Stimulated activated CD8-positive, alpha-beta memory T cell treated with anti-CD3 and anti-CD28 coated beads, Interleukin-4, amount 100 ng/mL, for 48 hours (primary cell): ENCODE measurements at regions not wholly inside any gene's neighbourhood (a gene's known extent, or its start where the extent isn't known, plus 50 kb on each side); places are given as distances from the start of the nearest gene placed in this dataset.

ENCODE experiments used
- DNase-seq: peaks from one replicate; pipeline ENCODE4 v3.0.0-alpha.2; 2020

- DNase-seq: no peak
Measured at GRCh38 chr15:31557899-31558298, 231.3 kb downstream of the KLF13 start.

- DNase-seq: no peak
Measured at GRCh38 chr15:31558840-31559239, 232.2 kb downstream of the KLF13 start.

GRCh38 chr15:31559786-31560185 is 233.2 kb downstream of the KLF13 start:
- no peak for DNase-seq

- DNase-seq: no peak
Measured at GRCh38 chr15:31560643-31561042, 234.0 kb downstream of the KLF13 start.

GRCh38 chr15:31561156-31561555 is 234.5 kb downstream of the KLF13 start:
- no peak for DNase-seq

DNA sequence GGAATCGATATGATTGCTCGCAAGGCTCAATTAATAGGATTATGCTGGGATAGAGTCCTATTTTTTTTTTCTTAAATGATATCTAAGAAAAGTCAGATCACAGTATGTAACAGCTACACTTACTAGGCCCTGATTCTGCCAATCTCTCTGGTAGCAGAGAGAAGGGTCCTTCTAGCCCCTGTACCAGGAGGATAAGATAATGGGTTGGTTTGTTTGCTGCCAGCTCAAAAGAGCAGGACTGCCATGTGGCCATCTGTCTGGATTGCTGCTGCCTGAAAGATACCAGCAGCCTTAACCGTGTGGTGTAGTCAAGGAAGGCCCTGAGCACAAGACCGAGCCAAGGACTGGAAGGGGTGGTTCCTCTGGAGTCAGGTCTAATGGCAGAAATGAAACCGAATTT is 236.4 kb downstream of the KLF13 start:
- no peak for DNase-seq

DNA sequence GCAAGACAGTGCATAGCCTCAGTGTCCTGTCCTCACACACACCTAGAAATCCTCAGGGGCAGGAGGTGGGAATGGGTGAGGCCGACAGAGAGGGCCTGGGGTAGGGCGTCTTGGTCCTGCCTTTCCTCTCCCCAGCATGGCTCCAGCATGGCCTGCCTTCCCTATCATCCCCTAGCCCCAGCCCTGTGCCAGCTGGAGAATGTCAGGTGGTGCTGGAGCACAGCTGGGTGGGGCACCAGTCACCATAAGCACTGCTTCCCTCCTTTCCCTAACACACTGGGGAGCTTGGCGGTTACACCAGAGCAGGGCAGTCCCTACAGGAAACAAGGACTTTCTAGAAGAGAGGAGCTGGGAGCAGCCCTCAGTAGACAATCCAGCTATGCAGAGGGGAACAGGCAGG is 236.8 kb downstream of the KLF13 start:
- no peak for DNase-seq

DNA sequence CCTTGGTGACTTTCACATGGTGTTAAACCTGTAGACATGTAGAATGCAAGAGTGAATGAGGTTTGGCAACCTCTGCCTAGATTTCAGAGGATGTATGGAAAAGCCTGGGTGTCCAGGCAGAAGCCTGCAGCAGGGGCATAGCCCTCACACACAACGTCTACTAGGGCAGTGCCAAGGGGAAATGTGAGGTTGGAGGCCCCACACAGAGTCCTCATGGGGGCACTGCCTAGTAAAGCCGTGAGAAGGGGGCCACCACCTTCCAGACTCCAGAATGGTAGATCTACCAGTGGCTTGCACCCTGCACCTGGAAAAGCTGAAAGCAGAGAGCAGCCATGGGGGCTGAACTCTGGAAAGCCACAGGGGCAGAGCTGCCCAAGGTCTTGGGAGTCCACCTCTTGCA is 241.2 kb downstream of the KLF13 start:
- no peak for DNase-seq

- DNase-seq: no peak
Measured at GRCh38 chr15:31569836-31570235, 243.2 kb downstream of the KLF13 start.

DNA sequence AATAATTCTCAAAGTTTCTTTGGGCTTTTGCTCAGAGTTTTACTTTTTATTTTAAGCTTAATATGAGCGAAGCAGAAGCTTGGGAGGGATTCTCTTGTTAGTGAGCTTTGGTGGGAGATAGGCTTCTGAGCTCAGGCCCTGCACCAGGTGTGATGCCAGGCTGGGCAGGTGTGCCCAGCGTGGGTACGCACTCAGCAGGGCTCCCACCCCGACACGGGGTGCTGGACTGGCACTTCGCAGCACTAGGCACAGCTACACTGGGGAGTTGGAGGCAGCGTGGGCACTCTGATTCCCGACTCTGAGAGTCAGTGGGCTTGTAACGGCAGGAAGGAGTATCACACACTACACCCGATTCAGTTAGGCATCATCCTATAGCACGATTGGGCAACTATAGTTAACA is 244.0 kb downstream of the KLF13 start:
- no peak for DNase-seq

- no peak for DNase-seq
Measured at GRCh38 chr15:31571676-31572075, 245.0 kb downstream of the KLF13 start.

DNA sequence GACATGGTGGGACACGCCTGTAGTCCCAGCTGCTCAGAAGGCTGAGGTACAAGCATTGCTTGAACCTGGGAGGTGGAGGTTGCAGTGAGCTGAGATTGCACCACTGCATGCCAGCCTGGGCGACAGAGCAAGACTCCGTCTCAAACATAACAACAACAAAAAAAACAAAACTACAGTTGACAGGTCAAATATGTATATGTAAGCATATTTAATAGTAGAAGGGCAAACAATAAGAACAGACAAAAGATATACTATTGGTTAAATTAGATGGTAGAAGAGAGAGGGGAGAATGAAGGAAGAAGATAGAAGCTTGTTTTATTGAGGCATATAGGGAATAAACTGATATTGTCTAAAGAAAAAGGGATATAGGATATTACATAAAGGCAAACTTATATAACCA is 247.1 kb downstream of the KLF13 start:
- no peak for DNase-seq

GRCh38 chr15:31574766-31575165 is 248.1 kb downstream of the KLF13 start:
- no peak for DNase-seq

GRCh38 chr15:31577108-31577507 is 250.5 kb downstream of the KLF13 start:
- DNase-seq: no peak

DNA sequence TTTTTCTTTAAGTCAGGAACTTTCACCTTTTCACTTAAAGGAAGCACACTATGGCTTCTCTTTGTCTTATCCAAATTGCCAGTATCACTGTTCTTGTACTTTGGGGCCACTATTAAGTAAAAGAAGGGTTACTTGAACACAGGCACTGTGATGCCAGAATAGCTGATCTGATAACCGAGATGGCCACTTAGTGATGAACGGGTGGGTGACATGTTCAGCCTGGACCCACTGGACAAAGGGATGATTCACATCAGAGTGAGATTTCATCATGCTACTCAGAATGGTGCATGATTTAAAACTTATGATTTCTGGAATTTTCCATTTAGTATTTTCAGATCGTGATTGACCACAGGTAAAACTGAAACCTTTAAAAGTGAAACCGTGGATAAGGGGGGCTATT is 252.6 kb downstream of the KLF13 start:
- DNase-seq: no peak

- no peak for DNase-seq
Measured at GRCh38 chr15:31579976-31580375, 253.3 kb downstream of the KLF13 start.

DNA sequence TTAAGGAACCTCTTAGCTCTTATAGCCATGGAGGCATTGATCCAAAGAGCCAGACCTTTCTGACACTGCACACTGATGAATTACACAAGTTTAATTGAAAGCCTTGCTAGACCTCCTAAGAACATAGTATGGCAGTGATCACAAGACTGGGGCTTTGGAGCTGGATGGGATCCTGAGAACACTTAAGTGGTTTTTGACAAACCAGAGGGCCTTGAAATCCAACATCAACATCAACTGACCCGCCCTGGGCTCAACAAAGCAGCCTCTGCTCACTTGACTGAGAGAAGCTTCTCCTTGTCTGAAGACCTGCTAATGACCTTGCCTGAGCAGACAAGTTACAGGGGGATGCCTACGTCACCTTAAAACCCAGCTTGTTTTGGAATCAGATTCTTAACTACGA is 257.6 kb downstream of the KLF13 start:
- no peak for DNase-seq

- DNase-seq: no peak
Measured at GRCh38 chr15:31585240-31585639, 258.6 kb downstream of the KLF13 start.

- DNase-seq: no peak
Measured at GRCh38 chr15:31586841-31587240, 260.2 kb downstream of the KLF13 start.

- DNase-seq: no peak
Measured at GRCh38 chr15:31587583-31587982, 260.9 kb downstream of the KLF13 start.

GRCh38 chr15:31590609-31591008 is 264.0 kb downstream of the KLF13 start:
- no peak for DNase-seq

GRCh38 chr15:31591908-31592307 is 265.3 kb downstream of the KLF13 start:
- DNase-seq: no peak

DNA sequence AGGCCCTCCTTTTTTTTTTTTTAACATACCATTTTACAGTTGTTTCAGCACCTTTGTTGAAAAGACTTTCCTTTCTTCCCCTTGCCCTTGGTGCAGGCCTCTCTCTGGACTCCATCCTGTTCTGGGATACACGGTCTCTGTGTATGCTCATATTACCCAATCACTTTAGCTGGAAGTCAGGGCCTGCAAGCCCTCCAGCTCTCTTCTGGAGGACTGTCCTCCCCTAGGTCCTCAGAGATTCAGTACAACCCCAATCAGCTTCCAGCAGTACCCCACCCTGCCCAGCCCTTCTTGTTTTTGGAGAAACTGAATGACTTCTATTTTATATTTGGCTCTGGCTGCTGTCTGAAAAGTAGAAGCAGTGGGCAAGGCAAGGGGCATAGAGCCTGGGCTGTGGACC is 270.8 kb downstream of the KLF13 start:
- no peak for DNase-seq

DNA sequence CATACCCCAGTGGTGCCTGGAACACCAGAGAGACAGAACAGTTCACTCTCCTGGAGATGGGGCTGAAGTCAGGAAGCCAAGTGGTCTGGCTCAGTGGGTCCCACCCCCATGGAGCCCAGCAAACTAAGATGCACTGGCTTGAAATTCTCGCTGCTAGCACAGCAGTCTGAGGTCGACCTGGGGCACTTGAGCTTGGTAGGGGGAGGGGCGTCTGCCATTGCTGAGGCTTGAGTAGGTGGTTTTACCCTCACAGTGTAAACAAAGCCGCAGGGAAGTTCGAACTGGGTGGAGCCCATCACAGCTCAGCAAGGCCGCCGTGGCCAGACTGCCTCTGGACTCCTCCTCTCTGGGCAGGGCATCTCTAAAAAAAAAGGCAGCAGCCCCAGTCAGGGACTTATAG is 272.0 kb downstream of the KLF13 start:
- DNase-seq: no peak

DNA sequence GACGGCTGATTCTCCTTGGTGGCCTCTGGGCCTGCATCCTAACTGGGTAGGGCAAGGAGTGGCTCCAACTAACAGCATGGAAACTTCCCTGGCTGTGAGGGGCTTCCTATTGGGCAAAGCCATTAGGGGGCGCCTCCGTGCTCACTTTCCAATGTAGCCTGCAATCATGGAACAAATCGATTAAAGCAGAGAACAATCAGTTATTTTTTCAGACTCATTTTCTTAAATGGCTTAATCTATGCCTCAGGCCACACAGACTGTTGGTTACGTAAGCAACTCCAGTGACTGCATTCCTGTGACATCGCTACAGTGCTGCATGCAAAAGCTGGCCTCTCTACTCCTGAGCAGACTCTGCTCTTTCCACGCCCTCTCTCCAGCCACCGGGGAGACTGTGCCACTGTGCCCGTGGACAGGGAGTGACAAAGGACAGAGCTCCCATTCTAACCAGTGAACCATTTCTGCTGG is 278.9 kb downstream of the KLF13 start:
- DNase-seq: no peak

DNA sequence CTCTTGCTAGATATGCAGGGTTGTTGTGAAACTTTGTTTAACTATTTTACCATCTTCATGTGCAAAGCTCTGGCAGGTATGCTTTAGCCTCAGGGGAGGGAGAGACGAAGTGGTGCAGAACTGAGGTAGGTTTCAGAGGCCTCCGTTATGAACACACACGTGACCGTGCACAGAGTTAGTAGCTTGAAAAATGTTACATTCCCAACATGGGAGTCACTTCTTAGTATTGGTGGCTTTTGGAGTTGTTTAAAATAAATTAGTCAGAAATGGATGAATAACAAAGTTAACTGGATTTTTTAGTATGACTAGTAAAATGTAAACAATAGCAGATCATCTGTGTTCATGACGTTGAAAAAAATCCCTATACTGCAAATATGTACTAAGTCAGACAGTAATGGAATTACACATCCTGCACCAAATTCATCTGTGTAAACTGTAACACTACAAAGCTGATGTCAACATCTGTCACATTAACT is 279.6 kb downstream of the KLF13 start:
- no peak for DNase-seq
